ENCODE measurements at regions not wholly inside any gene's neighbourhood (a gene's known extent, or its start where the extent isn't known, plus 50 kb on each side); places are given as distances from the start of the nearest gene placed in this dataset.

GRCh38 chr4:14445882-14446281, 556.4 kb upstream of the CPEB2 start:
- TF ChIP-seq CTCF (IDR thresholded peaks at IDR 0.05) (no peak), POLR2AphosphoS5 (IDR thresholded peaks at IDR 0.05) (no peak), POLR2A (IDR thresholded peaks at IDR 0.05) (no peak)
